ENCODE measurements at regions not wholly inside any gene's neighbourhood (a gene's known extent, or its start where the extent isn't known, plus 50 kb on each side); places are given as distances from the start of the nearest gene placed in this dataset.
A peak's percentile ranks its signal among the peaks of the same experiment; 100 is the strongest.

DNA sequence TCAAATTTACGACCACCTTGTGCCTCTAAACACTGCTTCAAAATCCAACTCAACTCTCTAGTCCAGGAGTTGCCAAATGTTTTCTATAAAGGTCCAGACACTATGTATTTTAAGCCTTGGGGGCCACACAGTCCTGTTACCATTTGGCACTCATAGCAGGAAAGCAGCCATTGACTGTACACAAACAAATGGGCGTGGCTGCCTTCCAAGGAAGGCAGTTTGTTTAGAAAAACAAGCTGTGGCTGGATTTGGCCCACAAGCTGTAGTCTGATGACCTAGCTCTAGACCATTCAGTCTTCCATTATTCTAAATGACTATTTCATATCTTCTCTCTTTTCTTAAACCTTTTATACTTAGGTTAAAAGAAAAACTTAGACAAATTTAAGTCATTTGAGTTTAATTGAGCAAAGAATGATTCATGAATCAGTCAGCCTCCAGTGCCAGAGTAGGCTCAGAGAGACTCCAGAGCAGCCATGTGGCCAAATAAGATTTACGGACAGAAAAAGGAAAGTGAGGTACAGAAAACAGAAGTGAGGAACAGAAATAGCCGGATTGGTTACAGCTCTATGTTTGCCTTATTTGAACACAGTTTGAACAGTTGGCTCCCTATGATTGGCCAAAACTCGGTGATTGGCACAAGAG, 825.8 kb upstream of the LCORL start:
- no peak for TF ChIP-seq EP300 (IDR thresholded peaks at IDR 0.05)
- TF ChIP-seq POLR2AphosphoS5 (IDR thresholded peaks at IDR 0.05) = peak; percentile 23 to 72 (median 54)
- TF ChIP-seq POLR2A (IDR thresholded peaks at IDR 0.05) = no peak
- Histone ChIP-seq H3K27ac (peak overlapping the region in 1 of 4 donors; percentile 39), H3K4me1 (peaks cover 0 to 19% (median 9%) of the 10 kb centered on the region in 4 donors), H3K36me3 (no peaks in the 10 kb centered on the region), H3K9me3 (no peaks in the 10 kb centered on the region), H3K4me3 (no peak overlapping the region), H3K27me3 (no peaks in the 10 kb centered on the region)
- intact Hi-C loops (cut with DNase I) = no loop called here
- DNase-seq = no peak
- 70 to 71% methylated on average over 5 of the region's 5 CpGs for WGBS, 2 donors

DNA sequence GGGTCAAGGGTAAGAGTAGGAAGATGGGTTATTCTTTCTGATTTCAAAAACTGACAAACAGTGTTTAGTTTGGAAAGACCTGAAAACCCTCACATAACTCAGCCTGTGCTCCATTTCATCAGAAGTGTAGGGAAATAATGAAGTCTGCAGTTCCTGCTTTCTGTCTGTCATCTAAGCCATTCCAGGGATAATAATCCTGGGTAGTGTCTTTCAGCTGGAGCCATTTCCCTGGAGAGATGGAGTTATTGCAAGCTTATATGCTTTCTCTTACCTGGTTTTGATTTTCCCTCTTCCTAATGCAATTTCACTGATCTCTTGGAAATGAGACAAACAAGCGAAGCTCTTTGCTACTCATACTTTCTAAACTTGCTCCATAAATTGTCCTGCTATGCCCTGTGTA, 824.8 kb upstream of the LCORL start:
- H3K27ac ChIP-seq = no peak overlapping the region
- H3K4me1 ChIP-seq = peaks cover 0 to 19% (median 9%) of the 10 kb centered on the region in 4 donors
- intact Hi-C loops (cut with DNase I) = no loop called here
- DNase-seq = no peak
- no peaks in the 10 kb centered on the region for H3K36me3 ChIP-seq
- TF ChIP-seq, protein P1, sequence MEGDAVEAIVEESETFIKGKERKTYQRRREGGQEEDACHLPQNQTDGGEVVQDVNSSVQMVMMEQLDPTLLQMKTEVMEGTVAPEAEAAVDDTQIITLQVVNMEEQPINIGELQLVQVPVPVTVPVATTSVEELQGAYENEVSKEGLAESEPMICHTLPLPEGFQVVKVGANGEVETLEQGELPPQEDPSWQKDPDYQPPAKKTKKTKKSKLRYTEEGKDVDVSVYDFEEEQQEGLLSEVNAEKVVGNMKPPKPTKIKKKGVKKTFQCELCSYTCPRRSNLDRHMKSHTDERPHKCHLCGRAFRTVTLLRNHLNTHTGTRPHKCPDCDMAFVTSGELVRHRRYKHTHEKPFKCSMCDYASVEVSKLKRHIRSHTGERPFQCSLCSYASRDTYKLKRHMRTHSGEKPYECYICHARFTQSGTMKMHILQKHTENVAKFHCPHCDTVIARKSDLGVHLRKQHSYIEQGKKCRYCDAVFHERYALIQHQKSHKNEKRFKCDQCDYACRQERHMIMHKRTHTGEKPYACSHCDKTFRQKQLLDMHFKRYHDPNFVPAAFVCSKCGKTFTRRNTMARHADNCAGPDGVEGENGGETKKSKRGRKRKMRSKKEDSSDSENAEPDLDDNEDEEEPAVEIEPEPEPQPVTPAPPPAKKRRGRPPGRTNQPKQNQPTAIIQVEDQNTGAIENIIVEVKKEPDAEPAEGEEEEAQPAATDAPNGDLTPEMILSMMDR (IDR thresholded peaks at IDR 0.05) = no peak
- TF ChIP-seq EP300 (IDR thresholded peaks at IDR 0.05) = no peak
- 87 to 95% methylated on average over 1 of the region's 1 CpG for WGBS, 2 donors
- H3K27me3 ChIP-seq = no peaks in the 10 kb centered on the region
- no peaks in the 10 kb centered on the region for H3K9me3 ChIP-seq
- H3K4me3 ChIP-seq = no peak overlapping the region

DNA sequence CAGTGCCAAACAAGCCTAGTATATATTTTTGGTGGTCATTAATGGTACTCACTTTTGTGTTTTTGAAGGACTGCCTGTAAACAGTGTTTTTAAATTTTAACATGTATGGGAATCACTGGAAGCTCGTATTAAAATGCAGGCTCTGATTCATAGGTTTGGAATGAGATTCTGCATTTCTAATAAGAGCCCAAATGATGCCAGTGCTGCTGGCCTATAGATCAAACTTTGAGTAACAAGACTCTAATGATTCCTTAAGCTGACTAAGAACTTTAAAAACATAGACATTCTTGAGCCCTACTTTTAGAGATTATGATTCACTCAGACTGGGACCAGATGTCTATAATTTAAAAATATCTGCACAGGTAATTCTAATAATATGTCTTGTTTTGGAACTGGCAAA, 823.2 kb upstream of the LCORL start:
- Histone ChIP-seq H3K36me3 (no peaks in the 10 kb centered on the region), H3K27me3 (no peaks in the 10 kb centered on the region), H3K9me3 (no peaks in the 10 kb centered on the region), H3K27ac (no peak overlapping the region), H3K4me1 (peaks cover 0 to 19% (median 9%) of the 10 kb centered on the region in 4 donors), H3K4me3 (no peak overlapping the region)
- intact Hi-C loops (cut with DNase I) = no loop called here
- no peak for DNase-seq
- WGBS, 2 donors = 77 to 78% methylated on average over 1 of the region's 1 CpG
- TF ChIP-seq POLR2AphosphoS5 (IDR thresholded peaks at IDR 0.05) (no peak), EP300 (IDR thresholded peaks at IDR 0.05) (no peak), POLR2A (IDR thresholded peaks at IDR 0.05) (no peak)

DNA sequence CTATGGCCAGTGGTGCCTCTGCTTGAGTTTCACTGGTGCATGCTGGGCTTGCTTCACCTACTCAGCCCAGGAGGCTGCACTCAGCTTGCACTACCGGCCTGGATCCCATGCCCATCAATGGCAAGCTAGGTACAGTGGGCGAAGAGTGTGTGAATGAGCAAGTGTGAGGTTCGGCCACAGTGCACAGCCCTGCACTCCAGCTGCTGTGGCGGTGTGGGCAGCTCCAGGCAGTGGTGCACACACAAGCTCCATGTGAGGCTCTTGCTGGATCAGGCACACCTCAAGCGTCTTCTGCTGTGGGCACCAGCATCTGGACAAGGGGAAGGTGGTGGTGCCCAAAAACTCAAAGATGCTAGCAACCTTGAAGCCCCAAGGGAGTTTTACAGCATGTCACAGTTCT, 820.9 kb upstream of the LCORL start:
- DNase-seq = no peak
- H3K27me3 ChIP-seq = no peaks in the 10 kb centered on the region
- H3K36me3 ChIP-seq = no peaks in the 10 kb centered on the region
- H3K4me1 ChIP-seq = peaks cover 0 to 8% (median 5%) of the 10 kb centered on the region in 4 donors
- intact Hi-C loops (cut with DNase I) = no loop called here
- H3K9me3 ChIP-seq = no peaks in the 10 kb centered on the region
- no peak for TF ChIP-seq POLR2AphosphoS5 (IDR thresholded peaks at IDR 0.05)
- TF ChIP-seq EP300 (IDR thresholded peaks at IDR 0.05) = no peak
- no peak overlapping the region for H3K4me3 ChIP-seq
- H3K27ac ChIP-seq = no peak overlapping the region
- WGBS, 2 donors = 74 to 86% methylated on average over 5 of the region's 5 CpGs

DNA sequence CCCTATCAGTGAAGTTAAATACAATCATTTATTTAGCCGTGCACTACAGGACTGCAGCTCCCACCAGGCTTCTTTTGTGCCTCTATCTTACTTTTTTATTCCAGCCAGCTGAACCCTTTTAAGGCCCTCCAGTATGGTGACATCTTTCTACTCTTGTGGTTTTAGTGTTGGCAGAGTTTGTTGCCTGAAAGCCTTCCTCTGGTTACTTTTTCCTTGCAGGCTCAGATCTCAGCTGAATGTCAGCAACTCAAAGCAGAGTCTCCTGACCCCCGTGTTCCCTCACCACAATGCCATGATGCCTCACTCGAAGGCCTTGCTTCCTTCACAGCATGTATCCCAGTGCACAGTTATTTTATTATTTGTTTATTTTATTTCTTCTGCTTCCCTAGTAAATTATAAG, 818.9 kb upstream of the LCORL start:
- 70 to 73% methylated on average over 3 of the region's 3 CpGs for WGBS, 2 donors
- intact Hi-C loops (cut with DNase I) = no loop called here

DNA sequence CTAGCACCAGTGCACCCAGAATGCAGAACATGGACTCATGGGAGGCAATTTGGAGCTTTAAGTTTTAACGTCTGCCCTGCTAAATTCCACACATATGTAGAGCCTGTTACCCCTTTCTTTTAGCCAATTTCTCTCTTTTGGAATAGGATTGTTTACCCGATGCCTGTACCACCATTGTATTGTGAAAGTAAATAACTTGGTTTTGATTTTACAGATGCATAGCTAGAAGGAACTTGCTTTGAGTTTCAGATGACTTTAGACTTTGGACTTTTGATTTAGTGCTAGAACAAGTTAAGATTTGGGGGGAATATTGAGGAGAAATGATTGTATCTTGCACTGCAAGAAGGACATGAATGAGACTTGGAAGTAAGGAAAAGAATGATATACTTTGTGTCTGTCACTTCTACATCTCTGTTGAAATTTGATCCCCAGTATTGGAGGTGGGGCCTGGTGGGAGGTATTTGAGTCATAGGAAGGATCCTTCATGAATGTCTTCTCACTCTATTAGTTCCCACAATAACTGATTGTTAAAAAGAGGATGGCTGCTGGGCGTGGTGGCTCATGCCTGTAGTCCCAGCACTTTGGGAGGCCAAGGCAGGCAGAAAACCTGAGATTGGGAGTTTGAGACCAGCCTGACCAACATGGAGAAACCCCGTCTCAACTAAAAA, 794.8 kb upstream of the LCORL start:
- Histone ChIP-seq H3K4me1 (no peaks in the 10 kb centered on the region), H3K27me3 (no peaks in the 10 kb centered on the region), H3K36me3 (no peaks in the 10 kb centered on the region), H3K4me3 (no peak overlapping the region), H3K9me3 (no peaks in the 10 kb centered on the region), H3K27ac (no peak overlapping the region)
- no peak for DNase-seq
- WGBS, 2 donors = 85 to 88% methylated on average over 4 of the region's 4 CpGs
- intact Hi-C loops (cut with DNase I) = no loop called here
- TF ChIP-seq POLR2AphosphoS5 (IDR thresholded peaks at IDR 0.05) (no peak), POLR2A (IDR thresholded peaks at IDR 0.05) (no peak), EP300 (IDR thresholded peaks at IDR 0.05) (no peak)
- TF ChIP-seq, protein P1 (IDR thresholded peaks at IDR 0.05) = no peak

More for the DNA sequence above, 818.9 kb upstream of the LCORL start:
- H3K4me1 ChIP-seq = no peaks in the 10 kb centered on the region
- no peak overlapping the region for H3K27ac ChIP-seq
- H3K27me3 ChIP-seq = no peaks in the 10 kb centered on the region
- TF ChIP-seq EP300 (IDR thresholded peaks at IDR 0.05) (no peak), POLR2AphosphoS5 (IDR thresholded peaks at IDR 0.05) (no peak)
- TF ChIP-seq, protein P1 (IDR thresholded peaks at IDR 0.05) = no peak
- no peaks in the 10 kb centered on the region for H3K36me3 ChIP-seq
- H3K9me3 ChIP-seq = no peaks in the 10 kb centered on the region
- no peak for DNase-seq
- H3K4me3 ChIP-seq = no peak overlapping the region

Data from sigmoid colon (tissue), 6 donors.